Lower leg skin (tissue), 3 donors: ENCODE measurements at regions not wholly inside any gene's neighbourhood (a gene's known extent, or its start where the extent isn't known, plus 50 kb on each side); places are given as distances from the start of the nearest gene placed in this dataset.

Experiments used
- POLR2A ChIP-seq, 2 donors: fragments of 450-650 bp; IDR thresholded peaks; one replicate each; pipeline ENCODE4 v1.6.1; 2016 to 2017; ENCODE audit warnings: antibody characterized with exemption in 2 of 2, mild to moderate bottlenecking in 1 of 2, moderate library complexity in 1 of 2
- TF ChIP-seq, protein P1 (sequence below), 3 donors: fragments of 450-650 bp; IDR thresholded peaks; one replicate each; pipeline ENCODE4 v1.5.1; 2016; ENCODE audit warnings: antibody characterized with exemption in 3 of 3, mild to moderate bottlenecking in 3 of 3, moderate library complexity in 2 of 3

DNA sequence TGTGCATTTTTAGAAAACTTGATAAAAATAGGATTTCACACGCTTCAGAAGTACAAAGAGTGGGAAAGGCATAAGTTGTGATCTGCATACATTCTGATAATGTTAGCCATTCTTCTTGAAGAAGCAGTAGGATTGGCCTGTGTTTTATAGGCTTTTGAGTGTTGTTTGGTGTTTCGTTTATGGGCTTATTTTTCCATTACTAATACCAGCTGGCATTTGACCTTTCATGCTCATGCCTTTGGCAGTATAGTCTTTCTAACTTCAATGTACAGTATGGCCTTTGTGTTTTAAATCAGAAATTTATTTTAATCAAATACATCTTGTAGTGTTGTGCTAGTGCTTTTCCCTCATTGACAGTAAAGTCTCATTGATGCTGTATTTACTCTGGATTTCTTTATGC is 51.5 kb upstream of the SLC4A4 start:
- TF ChIP-seq, protein P1, sequence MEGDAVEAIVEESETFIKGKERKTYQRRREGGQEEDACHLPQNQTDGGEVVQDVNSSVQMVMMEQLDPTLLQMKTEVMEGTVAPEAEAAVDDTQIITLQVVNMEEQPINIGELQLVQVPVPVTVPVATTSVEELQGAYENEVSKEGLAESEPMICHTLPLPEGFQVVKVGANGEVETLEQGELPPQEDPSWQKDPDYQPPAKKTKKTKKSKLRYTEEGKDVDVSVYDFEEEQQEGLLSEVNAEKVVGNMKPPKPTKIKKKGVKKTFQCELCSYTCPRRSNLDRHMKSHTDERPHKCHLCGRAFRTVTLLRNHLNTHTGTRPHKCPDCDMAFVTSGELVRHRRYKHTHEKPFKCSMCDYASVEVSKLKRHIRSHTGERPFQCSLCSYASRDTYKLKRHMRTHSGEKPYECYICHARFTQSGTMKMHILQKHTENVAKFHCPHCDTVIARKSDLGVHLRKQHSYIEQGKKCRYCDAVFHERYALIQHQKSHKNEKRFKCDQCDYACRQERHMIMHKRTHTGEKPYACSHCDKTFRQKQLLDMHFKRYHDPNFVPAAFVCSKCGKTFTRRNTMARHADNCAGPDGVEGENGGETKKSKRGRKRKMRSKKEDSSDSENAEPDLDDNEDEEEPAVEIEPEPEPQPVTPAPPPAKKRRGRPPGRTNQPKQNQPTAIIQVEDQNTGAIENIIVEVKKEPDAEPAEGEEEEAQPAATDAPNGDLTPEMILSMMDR (IDR thresholded peaks at IDR 0.05): no peak
- TF ChIP-seq POLR2A (IDR thresholded peaks at IDR 0.05): no peak
